Sigmoid colon (tissue), 6 donors: ENCODE measurements at regions not wholly inside any gene's neighbourhood (a gene's known extent, or its start where the extent isn't known, plus 50 kb on each side); places are given as distances from the start of the nearest gene placed in this dataset.

Source experiments
- DNase-seq: peaks from one replicate; pipeline ENCODE4 v3.0.0-alpha.2; 2019
- H3K27ac ChIP-seq, 4 donors: fragments of 200-600 bp; sonication (generic); one replicate each; pipeline ENCODE4 v1.5.1; 2016 to 2019; ENCODE audit warnings: mild to moderate bottlenecking in 1 of 4
- H3K27me3 ChIP-seq, 3 donors: fragments of 200-600 bp; sonication (generic); one replicate each; pipeline ENCODE4 v1.5.1; 2019; ENCODE audit warnings: mild to moderate bottlenecking in 1 of 3
- H3K36me3 ChIP-seq, 4 donors: fragments of 200-600 bp; sonication (generic); one replicate each; pipeline ENCODE4 v1.5.1; 2016 to 2019
- H3K4me1 ChIP-seq, 4 donors: fragments of 200-600 bp; sonication (generic); one replicate each; pipeline ENCODE4 v1.5.1; 2017 to 2019
- H3K4me3 ChIP-seq, 4 donors: fragments of 200-600 bp; sonication (generic); one replicate each; pipeline ENCODE4 v1.5.1; 2017 to 2019; ENCODE audit warnings: mild to moderate bottlenecking in 2 of 4, moderate library complexity in 1 of 4
- H3K9me3 ChIP-seq, 4 donors: fragments of 200-600 bp in 3 of 4; sonication (generic) in 3 of 4; one replicate each; pipeline versions ENCODE4 v1.5.1 to v1.6.1; 2013 to 2019
- CTCF ChIP-seq, 4 experiments: fragments of 450-650 bp in 3 of 4; fragments of 200-600 bp in 1 of 4; IDR thresholded peaks; one replicate each; pipeline ENCODE4 v1.5.1; 2016 to 2019; ENCODE audit warnings: antibody characterized with exemption in 4 of 4, mild to moderate bottlenecking in 3 of 4, moderate library complexity in 2 of 4
- EP300 ChIP-seq, 4 donors: sonication (generic); formaldehyde crosslinking; IDR thresholded peaks; one replicate each; pipeline ENCODE4 v1.6.1; 2017; ENCODE audit warnings: antibody characterized with exemption in 4 of 4
- POLR2A ChIP-seq, 2 donors: fragments of 450-650 bp; IDR thresholded peaks; one replicate each; pipeline ENCODE4 v1.6.1; 2016; ENCODE audit warnings: antibody characterized with exemption in 2 of 2, mild to moderate bottlenecking in 2 of 2, moderate library complexity in 2 of 2
- POLR2AphosphoS5 ChIP-seq, 4 donors: sonication (generic); formaldehyde crosslinking; IDR thresholded peaks; one replicate each; pipeline ENCODE4 v1.6.1; 2017; ENCODE audit warnings: antibody characterized with exemption in 4 of 4
- WGBS, 2 donors: extraction: QIAGEN DNeasy Blood & Tissue Kit; methylation state at CpG; one replicate each; pipeline ENCODE4 v1.1.7; 2013; 5-methylcytosine and 5-hydroxymethylcytosine counted together
- intact Hi-C: fragments of 100-400 bp; cut with DNase I; formaldehyde crosslinking; loops from one replicate; pipeline ENCODE4 v1.15.1; 2023
- donor health status: healthy with polysubstance abuse.
- donor health status: healthy.

DNA sequence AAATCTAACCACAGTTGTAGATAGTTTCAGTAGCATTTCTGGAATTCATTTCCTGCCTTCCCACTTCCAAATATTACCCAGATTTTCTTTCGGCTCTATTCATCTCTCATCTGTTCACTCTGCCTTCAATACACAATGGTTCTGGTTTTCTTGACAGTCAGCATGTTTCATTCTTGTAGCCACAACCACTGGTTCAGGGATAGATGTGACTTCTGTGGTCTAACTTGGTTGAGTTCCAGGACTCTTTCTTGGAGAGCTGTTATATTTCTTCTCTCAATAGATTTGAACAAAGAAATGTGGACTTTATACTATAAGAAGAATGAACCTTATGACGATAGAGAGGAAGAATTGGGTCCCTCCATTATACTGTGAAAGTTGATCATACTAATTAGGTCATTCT is 228.8 kb downstream of the NSUN3 start:
- H3K9me3 ChIP-seq, result no peaks in the 10 kb centered on the region
- no peaks in the 10 kb centered on the region for H3K36me3 ChIP-seq
- H3K4me1 ChIP-seq, result no peaks in the 10 kb centered on the region
- no peak for DNase-seq
- H3K27ac ChIP-seq, result no peak overlapping the region
- intact Hi-C loops, result no loop called here
- TF ChIP-seq EP300 (IDR thresholded peaks at IDR 0.05) (no peak), POLR2AphosphoS5 (IDR thresholded peaks at IDR 0.05) (no peak), CTCF (IDR thresholded peaks at IDR 0.05) (no peak), POLR2A (IDR thresholded peaks at IDR 0.05) (no peak)
- no peaks in the 10 kb centered on the region for H3K27me3 ChIP-seq
- H3K4me3 ChIP-seq, result no peak overlapping the region
- 87 to 89% methylated on average over 2 of the region's 2 CpGs for WGBS, 2 donors

DNA sequence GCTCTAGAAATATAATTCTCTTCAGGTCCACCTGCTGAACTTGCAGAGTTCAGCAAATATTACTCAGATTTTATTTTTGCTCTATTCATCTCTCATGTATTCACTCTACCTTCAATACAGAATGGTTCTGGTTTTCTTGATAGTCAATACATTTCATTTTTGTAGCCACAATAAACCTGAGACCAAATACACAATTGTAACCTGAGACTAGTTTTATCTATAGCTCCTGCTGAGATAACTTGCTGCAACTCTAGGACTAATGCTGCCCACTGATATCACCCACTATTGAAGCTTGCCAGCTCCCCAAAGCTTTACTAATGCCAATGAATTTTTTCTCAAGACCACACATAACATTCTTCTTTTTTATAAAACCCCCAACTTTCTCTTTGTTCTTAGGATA is 229.3 kb downstream of the NSUN3 start:
- no peak for DNase-seq
- H3K36me3 ChIP-seq, result no peaks in the 10 kb centered on the region
- H3K4me1 ChIP-seq, result no peaks in the 10 kb centered on the region
- H3K27ac ChIP-seq, result no peak overlapping the region
- H3K27me3 ChIP-seq, result no peaks in the 10 kb centered on the region
- intact Hi-C loops, result no loop called here
- no peaks in the 10 kb centered on the region for H3K9me3 ChIP-seq
- TF ChIP-seq EP300 (IDR thresholded peaks at IDR 0.05), result no peak
- TF ChIP-seq POLR2AphosphoS5 (IDR thresholded peaks at IDR 0.05), result no peak
- TF ChIP-seq CTCF (IDR thresholded peaks at IDR 0.05), result no peak
- no peak for TF ChIP-seq POLR2A (IDR thresholded peaks at IDR 0.05)
- no peak overlapping the region for H3K4me3 ChIP-seq

DNA sequence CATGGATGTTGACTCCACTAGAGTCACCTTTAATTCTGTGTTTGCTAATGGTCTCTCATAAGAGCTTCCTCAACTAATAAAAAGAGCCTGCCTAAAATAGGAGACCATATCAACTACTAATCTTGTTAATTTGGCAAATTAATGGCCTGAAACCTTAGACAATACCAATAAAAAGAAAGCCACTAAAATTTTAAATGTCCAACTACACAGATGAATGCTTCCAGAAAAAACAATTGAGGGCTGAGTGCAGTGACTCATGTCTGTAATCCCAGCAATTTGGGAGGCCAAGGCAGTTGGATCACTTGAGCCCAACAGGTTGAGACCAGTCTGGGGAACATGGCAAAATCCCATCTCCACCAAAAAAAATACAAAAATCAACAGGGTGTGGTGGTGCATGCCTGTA is 230.9 kb downstream of the NSUN3 start:
- Histone ChIP-seq H3K4me1 (no peaks in the 10 kb centered on the region), H3K4me3 (no peak overlapping the region), H3K9me3 (no peaks in the 10 kb centered on the region), H3K36me3 (no peaks in the 10 kb centered on the region), H3K27me3 (no peaks in the 10 kb centered on the region), H3K27ac (no peak overlapping the region)
- intact Hi-C loops, result no loop called here
- TF ChIP-seq EP300 (IDR thresholded peaks at IDR 0.05) (no peak), CTCF (IDR thresholded peaks at IDR 0.05) (no peak), POLR2AphosphoS5 (IDR thresholded peaks at IDR 0.05) (no peak), POLR2A (IDR thresholded peaks at IDR 0.05) (no peak)
- DNase-seq, result no peak

DNA sequence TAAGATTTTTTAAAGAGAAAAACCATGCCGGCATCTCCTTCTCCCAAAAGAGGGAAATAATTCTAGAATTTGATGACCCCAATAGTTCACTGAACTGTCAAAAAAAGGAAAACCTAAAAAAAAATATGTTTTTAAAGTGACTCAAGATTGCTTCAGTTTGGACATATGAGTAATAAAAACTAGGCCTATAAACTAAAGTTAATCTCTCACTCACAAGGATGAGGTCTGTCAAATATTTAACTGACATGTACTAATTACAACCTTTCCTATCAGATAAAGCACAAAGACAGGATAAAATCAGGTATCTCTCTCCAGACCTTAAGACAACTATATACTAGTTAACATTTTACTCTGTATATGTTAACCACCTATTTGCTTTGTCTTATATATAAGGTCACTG is 231.9 kb downstream of the NSUN3 start:
- intact Hi-C loops, result no loop called here

More for the DNA sequence above, 231.9 kb downstream of the NSUN3 start:
- TF ChIP-seq POLR2A (IDR thresholded peaks at IDR 0.05) (no peak), CTCF (IDR thresholded peaks at IDR 0.05) (no peak), EP300 (IDR thresholded peaks at IDR 0.05) (no peak), POLR2AphosphoS5 (IDR thresholded peaks at IDR 0.05) (no peak)
- 32 to 69% methylated on average over 1 of the region's 1 CpG for WGBS, 2 donors
- no peak for DNase-seq
- H3K27ac ChIP-seq, result no peak overlapping the region
- no peaks in the 10 kb centered on the region for H3K36me3 ChIP-seq
- no peaks in the 10 kb centered on the region for H3K27me3 ChIP-seq
- H3K9me3 ChIP-seq, result no peaks in the 10 kb centered on the region
- H3K4me1 ChIP-seq, result no peaks in the 10 kb centered on the region
- H3K4me3 ChIP-seq, result no peak overlapping the region
